ENCODE measurements at regions not wholly inside any gene's neighbourhood (a gene's known extent, or its start where the extent isn't known, plus 50 kb on each side); places are given as distances from the start of the nearest gene placed in this dataset.

DNA sequence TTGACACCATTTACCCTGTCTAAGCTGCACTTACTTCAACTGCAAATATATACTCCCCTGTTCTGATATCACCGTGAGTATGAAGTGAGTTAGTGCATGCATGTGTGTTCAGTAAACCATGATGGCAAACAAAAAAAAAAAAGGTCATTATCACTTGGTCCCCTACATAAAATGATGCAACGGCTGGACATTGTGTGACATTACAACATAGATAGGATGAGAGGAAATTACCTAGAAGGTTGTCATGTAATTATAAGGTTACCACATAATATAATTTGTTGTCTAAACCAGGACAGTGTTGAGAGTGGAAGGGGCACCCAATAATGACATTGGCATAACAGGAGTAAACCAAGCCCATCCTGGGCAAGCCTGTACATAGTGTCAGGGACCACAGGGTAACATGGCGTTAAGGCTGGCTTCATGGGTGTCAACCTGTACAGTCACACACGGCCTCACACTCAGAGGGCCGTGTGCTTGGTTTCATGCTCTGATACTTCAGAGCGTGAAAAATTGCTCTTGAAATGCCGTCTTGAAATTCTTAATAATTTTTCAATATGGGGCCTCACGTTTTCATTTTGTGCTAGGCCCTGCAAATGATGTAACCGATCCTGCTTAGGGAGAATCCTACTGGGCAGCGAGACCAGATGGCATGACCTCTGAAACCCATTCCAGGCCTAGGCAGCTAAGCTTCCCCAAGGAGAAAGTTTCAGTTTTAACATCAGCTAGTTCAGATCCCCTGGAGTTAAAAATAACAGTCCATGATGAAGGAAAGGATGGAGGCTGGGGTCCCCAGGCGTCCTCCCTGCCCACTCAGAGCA is 106.1 kb downstream of the AXIN2 start:
- H3K27ac ChIP-seq, result peak overlapping the region; percentile 28
- DNase-seq (no peak), ATAC-seq (no peak)
- TF ChIP-seq, protein P1, sequence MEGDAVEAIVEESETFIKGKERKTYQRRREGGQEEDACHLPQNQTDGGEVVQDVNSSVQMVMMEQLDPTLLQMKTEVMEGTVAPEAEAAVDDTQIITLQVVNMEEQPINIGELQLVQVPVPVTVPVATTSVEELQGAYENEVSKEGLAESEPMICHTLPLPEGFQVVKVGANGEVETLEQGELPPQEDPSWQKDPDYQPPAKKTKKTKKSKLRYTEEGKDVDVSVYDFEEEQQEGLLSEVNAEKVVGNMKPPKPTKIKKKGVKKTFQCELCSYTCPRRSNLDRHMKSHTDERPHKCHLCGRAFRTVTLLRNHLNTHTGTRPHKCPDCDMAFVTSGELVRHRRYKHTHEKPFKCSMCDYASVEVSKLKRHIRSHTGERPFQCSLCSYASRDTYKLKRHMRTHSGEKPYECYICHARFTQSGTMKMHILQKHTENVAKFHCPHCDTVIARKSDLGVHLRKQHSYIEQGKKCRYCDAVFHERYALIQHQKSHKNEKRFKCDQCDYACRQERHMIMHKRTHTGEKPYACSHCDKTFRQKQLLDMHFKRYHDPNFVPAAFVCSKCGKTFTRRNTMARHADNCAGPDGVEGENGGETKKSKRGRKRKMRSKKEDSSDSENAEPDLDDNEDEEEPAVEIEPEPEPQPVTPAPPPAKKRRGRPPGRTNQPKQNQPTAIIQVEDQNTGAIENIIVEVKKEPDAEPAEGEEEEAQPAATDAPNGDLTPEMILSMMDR (IDR thresholded peaks at IDR 0.05), result no peak
- intact Hi-C loops (cut with DNase I), result no loop called here
- no peaks in the 10 kb centered on the region for H3K27me3 ChIP-seq (ENCODE audit: low read depth)
- no peaks in the 10 kb centered on the region for H3K36me3 ChIP-seq
- H3K9me3 ChIP-seq, result no peaks in the 10 kb centered on the region
- H3K4me3 ChIP-seq, result no peak overlapping the region
- peaks cover 31% of the 10 kb centered on the region for H3K4me1 ChIP-seq

DNA sequence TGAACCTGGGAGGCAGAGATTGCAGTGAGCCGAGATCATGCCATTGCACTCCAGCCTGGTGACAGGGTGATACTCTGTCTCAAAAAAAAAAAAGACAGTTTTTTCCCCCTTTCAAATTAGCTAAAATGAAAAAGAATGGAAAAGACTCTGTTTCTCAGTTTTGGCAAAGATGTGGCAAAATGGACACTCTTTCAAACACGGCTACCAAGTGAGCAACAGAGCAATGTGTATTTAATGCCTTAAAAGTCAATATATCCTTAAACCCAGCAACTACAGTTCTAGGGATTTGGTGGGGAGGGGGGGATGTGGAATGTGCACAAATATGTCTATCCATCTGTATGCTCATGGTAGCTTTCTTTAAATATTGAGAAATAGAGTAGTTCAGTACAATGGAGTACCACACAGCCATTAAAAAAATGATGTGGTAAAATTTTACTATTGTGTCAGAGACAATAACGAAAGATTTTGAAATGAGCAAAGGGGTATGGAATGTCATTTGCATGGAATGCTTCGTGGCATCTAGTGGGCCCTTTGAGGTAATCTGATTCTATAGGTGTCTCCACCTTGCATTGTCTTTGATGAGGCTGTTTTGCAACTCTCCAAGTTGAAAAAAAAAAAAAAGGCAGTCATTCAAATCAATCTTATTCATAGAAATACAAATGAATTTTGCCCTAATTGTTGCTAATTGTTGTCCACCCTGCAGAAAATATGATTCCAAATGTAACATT is 108.1 kb downstream of the AXIN2 start:
- ATAC-seq (no peak), DNase-seq (no peak)
- TF ChIP-seq, protein P1 (IDR thresholded peaks at IDR 0.05), result no peak
- Histone ChIP-seq H3K36me3 (no peaks in the 10 kb centered on the region), H3K9me3 (no peaks in the 10 kb centered on the region), H3K27me3 (ENCODE audit: low read depth) (no peaks in the 10 kb centered on the region), H3K27ac (no peak overlapping the region), H3K4me1 (peaks cover 12% of the 10 kb centered on the region), H3K4me3 (no peak overlapping the region)
- intact Hi-C loops (cut with DNase I), result no loop called here

DNA sequence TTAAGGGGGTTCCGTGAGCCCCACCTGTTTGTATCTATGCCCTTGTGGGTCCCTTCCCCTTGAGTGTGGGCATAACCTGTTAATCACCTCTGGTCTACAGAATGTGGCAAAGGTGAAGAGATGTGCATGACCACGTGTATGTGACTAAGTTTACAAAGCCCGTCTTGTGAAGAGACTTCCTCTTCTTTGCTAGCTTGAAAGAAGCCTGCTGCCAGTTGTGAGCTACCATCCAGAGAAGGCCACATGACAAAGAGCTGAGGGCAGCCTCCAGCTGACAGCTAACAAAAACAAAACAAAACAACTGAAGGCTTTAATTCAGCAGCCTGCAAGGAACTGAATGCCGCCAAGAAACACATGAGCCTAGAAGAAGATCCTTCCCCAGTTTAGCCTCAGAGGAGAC is 112.0 kb downstream of the AXIN2 start:
- Histone ChIP-seq H3K27me3 (ENCODE audit: low read depth) (no peaks in the 10 kb centered on the region), H3K4me3 (no peak overlapping the region), H3K27ac (no peak overlapping the region), H3K36me3 (no peaks in the 10 kb centered on the region), H3K4me1 (no peaks in the 10 kb centered on the region), H3K9me3 (no peaks in the 10 kb centered on the region)
- DNase-seq (no peak), ATAC-seq (no peak)
- intact Hi-C loops (cut with DNase I), result no loop called here
- TF ChIP-seq, protein P1 (IDR thresholded peaks at IDR 0.05), result no peak

DNA sequence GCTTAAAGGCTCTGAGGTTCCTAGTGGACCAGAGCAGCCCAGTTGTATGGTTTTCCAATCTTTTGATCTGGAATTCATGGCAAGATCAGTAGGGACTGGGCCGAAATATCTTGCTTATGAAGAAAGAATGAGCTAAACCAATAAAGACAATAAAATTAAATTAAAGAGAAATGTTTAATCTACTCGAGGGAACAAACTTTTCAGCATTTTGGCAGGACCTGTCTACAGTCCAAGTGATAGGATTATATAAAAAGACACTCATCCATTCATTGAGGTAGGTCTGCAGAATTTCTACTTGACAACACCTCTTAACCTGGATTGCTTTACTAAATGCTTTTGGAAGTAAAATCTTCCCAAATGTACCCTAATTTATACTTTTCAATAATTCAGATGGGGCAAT is 113.6 kb downstream of the AXIN2 start:
- no peak overlapping the region for H3K27ac ChIP-seq
- DNase-seq (no peak), ATAC-seq (no peak)
- H3K9me3 ChIP-seq, result no peaks in the 10 kb centered on the region
- H3K27me3 ChIP-seq (ENCODE audit: low read depth), result no peaks in the 10 kb centered on the region
- H3K4me3 ChIP-seq, result no peak overlapping the region
- intact Hi-C loops (cut with DNase I), result no loop called here
- TF ChIP-seq, protein P1 (IDR thresholded peaks at IDR 0.05), result no peak
- H3K36me3 ChIP-seq, result no peaks in the 10 kb centered on the region
- H3K4me1 ChIP-seq, result no peaks in the 10 kb centered on the region

DNA sequence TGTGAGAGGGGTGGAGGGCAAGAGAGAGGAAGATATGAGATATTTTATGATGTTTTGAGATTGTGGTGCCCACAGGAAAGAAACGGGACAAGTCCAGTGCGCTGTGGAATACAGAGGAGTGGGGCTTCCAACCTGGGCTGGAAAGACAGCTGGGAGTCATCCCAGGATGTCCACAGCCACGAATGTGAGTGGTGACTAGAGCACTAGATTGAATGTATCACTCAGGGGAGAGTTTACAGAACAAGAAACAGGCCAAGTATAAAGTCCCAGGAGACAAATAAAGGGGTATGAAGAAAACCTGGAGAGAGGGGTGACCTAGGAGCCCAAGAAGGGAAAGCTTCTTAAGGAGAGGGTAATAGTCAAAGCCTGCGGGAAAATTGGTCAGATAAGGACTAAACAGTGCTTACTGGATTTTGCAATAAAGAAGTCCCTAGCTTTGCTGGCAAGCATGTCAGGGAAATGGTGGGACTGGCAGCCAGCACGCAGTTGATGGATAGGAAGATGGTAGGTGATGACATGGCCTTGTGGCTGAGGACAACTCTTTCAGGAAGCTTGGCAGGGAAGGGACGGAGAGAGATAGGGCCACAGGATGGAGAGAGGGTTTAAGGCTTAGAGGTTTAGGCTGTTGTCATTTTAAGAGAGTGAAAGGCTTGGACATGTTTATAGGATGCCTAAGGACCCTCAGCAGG is 114.5 kb downstream of the AXIN2 start:
- H3K9me3 ChIP-seq, result no peaks in the 10 kb centered on the region
- no peak for ATAC-seq
- TF ChIP-seq, protein P1 (IDR thresholded peaks at IDR 0.05), result no peak
- intact Hi-C loops (cut with DNase I), result no loop called here
- H3K27ac ChIP-seq, result no peak overlapping the region
- no peaks in the 10 kb centered on the region for H3K36me3 ChIP-seq
- H3K4me1 ChIP-seq, result no peaks in the 10 kb centered on the region
- H3K4me3 ChIP-seq, result no peak overlapping the region
- H3K27me3 ChIP-seq (ENCODE audit: low read depth), result no peaks in the 10 kb centered on the region
- DNase-seq, result no peak

All from lower lobe of right lung (tissue), 2 donors.